Transverse colon (tissue), 3 donors: ENCODE measurements at regions not wholly inside any gene's neighbourhood (a gene's known extent, or its start where the extent isn't known, plus 50 kb on each side); places are given as distances from the start of the nearest gene placed in this dataset.

Source experiments
- CTCF ChIP-seq, 5 experiments: fragments of 200-600 bp in 3 of 5; fragments of 450-650 bp in 2 of 5; sonication (generic) in 3 of 5; IDR thresholded peaks; 1 replicate in 2 of 5; 2 replicates in 3 of 5; pipeline ENCODE4 v1.5.1; 2016 to 2017; ENCODE audit warnings: antibody characterized with exemption in 5 of 5, inconsistent platforms in 3 of 5, mild to moderate bottlenecking in 2 of 5, moderate library complexity in 1 of 5
- EP300 ChIP-seq: sonication (generic); formaldehyde crosslinking; IDR thresholded peaks from one replicate; pipeline ENCODE4 v1.6.1; 2017; ENCODE audit warnings: antibody characterized with exemption, low read depth

- TF ChIP-seq CTCF (IDR thresholded peaks at IDR 0.05), result no peak
- no peak for TF ChIP-seq EP300
Measured at GRCh38 chr5:106894964-106895363, 775.8 kb downstream of the EFNA5 start.
